Right atrium auricular region (tissue), 2 donors: ENCODE measurements at regions not wholly inside any gene's neighbourhood (a gene's known extent, or its start where the extent isn't known, plus 50 kb on each side); places are given as distances from the start of the nearest gene placed in this dataset.

Experiments
- DNase-seq: peaks from one replicate; pipeline ENCODE4 v3.0.0-alpha.2; 2019; ENCODE audit warnings: low spot score
- H3K27ac ChIP-seq, 2 donors: fragments of 200-600 bp; sonication (generic); 1 replicate in 1 of 2; 2 replicates in 1 of 2; pipeline ENCODE4 v1.5.1; 2016 to 2019
- H3K27me3 ChIP-seq, 2 donors: fragments of 200-600 bp; sonication (generic); one replicate each; pipeline versions ENCODE4 v1.5.1 to v1.6.0; 2017 to 2019
- H3K36me3 ChIP-seq: fragments of 200-600 bp; sonication (generic); one replicate; pipeline ENCODE4 v1.5.1; 2016
- H3K4me1 ChIP-seq, 2 donors: fragments of 200-600 bp; sonication (generic); one replicate each; pipeline versions ENCODE4 v1.5.1 to v1.6.0; 2017 to 2019
- H3K4me3 ChIP-seq, 2 donors: fragments of 200-600 bp; sonication (generic); 1 replicate in 1 of 2; 2 replicates in 1 of 2; pipeline ENCODE4 v1.5.1; 2017 to 2019; ENCODE audit warnings: mild to moderate bottlenecking in 1 of 2, moderate library complexity in 1 of 2
- H3K9me3 ChIP-seq, 2 donors: fragments of 200-600 bp; sonication (generic); one replicate each; pipeline ENCODE4 v1.5.1; 2019
- TF ChIP-seq, protein P1 (sequence below), 2 donors: fragments of 200-600 bp; sonication (generic); IDR thresholded peaks; one replicate each; pipeline ENCODE4 v1.5.1; 2019; ENCODE audit warnings: antibody characterized with exemption in 2 of 2

DNA sequence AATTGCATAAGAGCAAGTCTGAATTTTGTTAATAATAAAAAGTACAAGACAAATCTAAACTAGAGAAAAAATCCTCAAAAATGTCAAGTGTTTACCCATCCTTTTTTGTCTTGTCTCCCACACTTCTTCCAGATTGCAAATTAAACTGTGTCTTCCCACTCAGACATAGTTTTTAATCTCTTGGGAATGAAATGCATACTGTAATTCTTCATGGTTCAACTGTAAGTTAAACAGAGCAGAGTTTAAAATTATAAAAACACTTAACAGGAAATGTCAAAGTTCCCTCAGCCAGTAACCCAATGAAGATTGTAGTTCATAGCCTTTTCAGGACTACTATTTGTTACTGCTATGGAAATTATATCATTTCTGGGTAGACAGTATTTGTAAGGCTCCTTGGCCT lies 171.8 kb downstream of the UBE2E3 start:
- TF ChIP-seq, protein P1, sequence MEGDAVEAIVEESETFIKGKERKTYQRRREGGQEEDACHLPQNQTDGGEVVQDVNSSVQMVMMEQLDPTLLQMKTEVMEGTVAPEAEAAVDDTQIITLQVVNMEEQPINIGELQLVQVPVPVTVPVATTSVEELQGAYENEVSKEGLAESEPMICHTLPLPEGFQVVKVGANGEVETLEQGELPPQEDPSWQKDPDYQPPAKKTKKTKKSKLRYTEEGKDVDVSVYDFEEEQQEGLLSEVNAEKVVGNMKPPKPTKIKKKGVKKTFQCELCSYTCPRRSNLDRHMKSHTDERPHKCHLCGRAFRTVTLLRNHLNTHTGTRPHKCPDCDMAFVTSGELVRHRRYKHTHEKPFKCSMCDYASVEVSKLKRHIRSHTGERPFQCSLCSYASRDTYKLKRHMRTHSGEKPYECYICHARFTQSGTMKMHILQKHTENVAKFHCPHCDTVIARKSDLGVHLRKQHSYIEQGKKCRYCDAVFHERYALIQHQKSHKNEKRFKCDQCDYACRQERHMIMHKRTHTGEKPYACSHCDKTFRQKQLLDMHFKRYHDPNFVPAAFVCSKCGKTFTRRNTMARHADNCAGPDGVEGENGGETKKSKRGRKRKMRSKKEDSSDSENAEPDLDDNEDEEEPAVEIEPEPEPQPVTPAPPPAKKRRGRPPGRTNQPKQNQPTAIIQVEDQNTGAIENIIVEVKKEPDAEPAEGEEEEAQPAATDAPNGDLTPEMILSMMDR (IDR thresholded peaks at IDR 0.05) = no peak
- Histone ChIP-seq H3K9me3 (peaks cover 0 to 14% of the 10 kb centered on the region in 2 donors), H3K4me1 (no peaks in the 10 kb centered on the region), H3K36me3 (no peaks in the 10 kb centered on the region), H3K27ac (no peak overlapping the region), H3K27me3 (no peaks in the 10 kb centered on the region), H3K4me3 (no peak overlapping the region)
- DNase-seq = no peak

- Histone ChIP-seq H3K4me1 (no peaks in the 10 kb centered on the region), H3K27ac (no peak overlapping the region), H3K9me3 (peaks cover 0 to 14% of the 10 kb centered on the region in 2 donors), H3K4me3 (no peak overlapping the region), H3K27me3 (no peaks in the 10 kb centered on the region), H3K36me3 (no peaks in the 10 kb centered on the region)
- no peak for DNase-seq
- TF ChIP-seq, protein P1 (IDR thresholded peaks at IDR 0.05) = no peak
Observed at GRCh38 chr2:181152701-181153100, 172.3 kb downstream of the UBE2E3 start.

- no peaks in the 10 kb centered on the region for H3K4me1 ChIP-seq
- H3K27ac ChIP-seq = no peak overlapping the region
- H3K27me3 ChIP-seq = no peaks in the 10 kb centered on the region
- TF ChIP-seq, protein P1 (IDR thresholded peaks at IDR 0.05) = no peak
- H3K9me3 ChIP-seq = peaks cover 0 to 14% of the 10 kb centered on the region in 2 donors
- H3K36me3 ChIP-seq = no peaks in the 10 kb centered on the region
- DNase-seq = no peak
- no peak overlapping the region for H3K4me3 ChIP-seq
Observed at GRCh38 chr2:181153886-181154285, 173.5 kb downstream of the UBE2E3 start.

- Histone ChIP-seq H3K4me1 (no peaks in the 10 kb centered on the region), H3K27me3 (no peaks in the 10 kb centered on the region), H3K36me3 (no peaks in the 10 kb centered on the region), H3K9me3 (peaks cover 0 to 14% of the 10 kb centered on the region in 2 donors), H3K27ac (no peak overlapping the region), H3K4me3 (no peak overlapping the region)
- TF ChIP-seq, protein P1 (IDR thresholded peaks at IDR 0.05) = no peak
- no peak for DNase-seq
Observed at GRCh38 chr2:181157326-181157725, 176.9 kb downstream of the UBE2E3 start.

GRCh38 chr2:181158427-181158826 lies 178.0 kb downstream of the UBE2E3 start:
- Histone ChIP-seq H3K9me3 (peaks cover 0 to 14% of the 10 kb centered on the region in 2 donors), H3K36me3 (no peaks in the 10 kb centered on the region), H3K27ac (no peak overlapping the region), H3K4me3 (no peak overlapping the region), H3K4me1 (no peaks in the 10 kb centered on the region), H3K27me3 (no peaks in the 10 kb centered on the region)
- TF ChIP-seq, protein P1 (IDR thresholded peaks at IDR 0.05) = no peak
- DNase-seq = no peak

DNA sequence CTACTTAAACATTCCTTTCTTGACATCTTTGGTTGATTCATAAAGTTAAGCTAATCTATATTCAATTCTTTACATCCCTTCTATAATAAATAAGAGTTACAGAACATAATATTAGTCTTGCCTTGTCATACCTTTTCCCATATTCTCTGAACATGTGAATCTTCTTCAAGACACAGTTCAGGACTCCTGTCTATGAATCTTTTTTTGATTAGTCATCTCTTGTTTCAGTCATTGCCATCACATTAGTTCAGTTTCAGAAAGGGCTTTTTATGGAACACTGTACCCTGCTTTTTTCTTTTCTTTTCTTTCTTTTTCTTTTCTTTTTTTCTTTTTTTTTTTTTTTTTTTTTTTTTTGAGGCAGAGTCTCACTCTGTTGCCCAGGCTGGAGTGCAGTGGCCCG lies 181.2 kb downstream of the UBE2E3 start:
- no peaks in the 10 kb centered on the region for H3K4me1 ChIP-seq
- no peaks in the 10 kb centered on the region for H3K9me3 ChIP-seq
- TF ChIP-seq, protein P1 (IDR thresholded peaks at IDR 0.05) = no peak
- no peak for DNase-seq
- no peak overlapping the region for H3K27ac ChIP-seq
- H3K36me3 ChIP-seq = no peaks in the 10 kb centered on the region
- no peaks in the 10 kb centered on the region for H3K27me3 ChIP-seq
- H3K4me3 ChIP-seq = no peak overlapping the region
